ENCODE measurements at regions not wholly inside any gene's neighbourhood (a gene's known extent, or its start where the extent isn't known, plus 50 kb on each side); places are given as distances from the start of the nearest gene placed in this dataset.

DNA sequence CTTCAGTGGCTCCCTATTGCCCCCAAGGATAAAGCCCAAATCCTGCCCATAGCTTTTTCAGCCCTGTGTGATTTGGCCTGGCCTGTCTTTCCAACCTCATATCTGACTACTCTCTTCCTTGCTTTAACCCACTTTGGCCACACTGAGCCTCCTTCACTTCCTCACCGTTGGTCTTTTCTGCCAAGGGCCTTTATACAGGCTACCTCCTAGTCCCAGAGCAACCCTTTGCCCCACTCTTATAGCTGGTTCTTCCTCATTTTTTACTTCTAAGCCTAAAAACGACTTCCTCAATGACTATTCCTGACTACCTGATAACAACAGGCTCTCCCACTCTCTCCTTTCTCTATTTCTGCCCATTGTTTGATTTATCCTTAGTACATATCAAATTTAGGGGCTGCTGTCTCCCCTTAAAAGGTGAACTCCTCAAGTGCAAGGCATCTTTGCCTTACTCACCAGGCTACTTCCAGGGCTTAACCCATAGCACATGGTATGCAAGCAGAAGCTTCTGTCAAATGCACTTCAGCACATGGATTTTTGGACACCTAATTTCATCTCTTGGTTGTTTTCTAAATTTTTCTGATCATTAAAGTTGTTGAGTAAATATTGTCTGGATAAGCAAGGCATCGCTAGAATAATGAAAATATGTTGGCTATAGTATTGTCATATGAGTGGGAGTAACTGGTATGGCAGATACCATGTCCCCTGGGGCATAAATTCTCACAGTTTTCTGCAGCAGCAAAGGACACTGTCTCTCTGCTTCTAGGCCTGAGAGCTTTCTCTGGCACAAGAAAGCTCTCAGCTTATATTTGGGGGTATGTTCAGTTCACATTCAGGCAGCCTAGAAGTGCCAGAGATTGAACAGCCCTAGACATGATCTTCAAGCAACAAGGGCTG is 201.5 kb upstream of the GPR26 start:
- TF ChIP-seq ZNF274 (IDR thresholded peaks at IDR 0.05; ENCODE audit: low read length): no peak
- TF ChIP-seq ZNF274 (tag by site-specific recombination; IDR thresholded peaks at IDR 0.05; ENCODE audit: borderline replicate concordance): no peak
- TF ChIP-seq ZBTB21 (tag by site-specific recombination; IDR thresholded peaks at IDR 0.05): no peak
- TF ChIP-seq, protein P1, sequence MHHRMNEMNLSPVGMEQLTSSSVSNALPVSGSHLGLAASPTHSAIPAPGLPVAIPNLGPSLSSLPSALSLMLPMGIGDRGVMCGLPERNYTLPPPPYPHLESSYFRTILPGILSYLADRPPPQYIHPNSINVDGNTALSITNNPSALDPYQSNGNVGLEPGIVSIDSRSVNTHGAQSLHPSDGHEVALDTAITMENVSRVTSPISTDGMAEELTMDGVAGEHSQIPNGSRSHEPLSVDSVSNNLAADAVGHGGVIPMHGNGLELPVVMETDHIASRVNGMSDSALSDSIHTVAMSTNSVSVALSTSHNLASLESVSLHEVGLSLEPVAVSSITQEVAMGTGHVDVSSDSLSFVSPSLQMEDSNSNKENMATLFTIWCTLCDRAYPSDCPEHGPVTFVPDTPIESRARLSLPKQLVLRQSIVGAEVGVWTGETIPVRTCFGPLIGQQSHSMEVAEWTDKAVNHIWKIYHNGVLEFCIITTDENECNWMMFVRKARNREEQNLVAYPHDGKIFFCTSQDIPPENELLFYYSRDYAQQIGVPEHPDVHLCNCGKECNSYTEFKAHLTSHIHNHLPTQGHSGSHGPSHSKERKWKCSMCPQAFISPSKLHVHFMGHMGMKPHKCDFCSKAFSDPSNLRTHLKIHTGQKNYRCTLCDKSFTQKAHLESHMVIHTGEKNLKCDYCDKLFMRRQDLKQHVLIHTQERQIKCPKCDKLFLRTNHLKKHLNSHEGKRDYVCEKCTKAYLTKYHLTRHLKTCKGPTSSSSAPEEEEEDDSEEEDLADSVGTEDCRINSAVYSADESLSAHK (tag by site-specific recombination; IDR thresholded peaks at IDR 0.05): no peak
- TF ChIP-seq, protein P2, sequence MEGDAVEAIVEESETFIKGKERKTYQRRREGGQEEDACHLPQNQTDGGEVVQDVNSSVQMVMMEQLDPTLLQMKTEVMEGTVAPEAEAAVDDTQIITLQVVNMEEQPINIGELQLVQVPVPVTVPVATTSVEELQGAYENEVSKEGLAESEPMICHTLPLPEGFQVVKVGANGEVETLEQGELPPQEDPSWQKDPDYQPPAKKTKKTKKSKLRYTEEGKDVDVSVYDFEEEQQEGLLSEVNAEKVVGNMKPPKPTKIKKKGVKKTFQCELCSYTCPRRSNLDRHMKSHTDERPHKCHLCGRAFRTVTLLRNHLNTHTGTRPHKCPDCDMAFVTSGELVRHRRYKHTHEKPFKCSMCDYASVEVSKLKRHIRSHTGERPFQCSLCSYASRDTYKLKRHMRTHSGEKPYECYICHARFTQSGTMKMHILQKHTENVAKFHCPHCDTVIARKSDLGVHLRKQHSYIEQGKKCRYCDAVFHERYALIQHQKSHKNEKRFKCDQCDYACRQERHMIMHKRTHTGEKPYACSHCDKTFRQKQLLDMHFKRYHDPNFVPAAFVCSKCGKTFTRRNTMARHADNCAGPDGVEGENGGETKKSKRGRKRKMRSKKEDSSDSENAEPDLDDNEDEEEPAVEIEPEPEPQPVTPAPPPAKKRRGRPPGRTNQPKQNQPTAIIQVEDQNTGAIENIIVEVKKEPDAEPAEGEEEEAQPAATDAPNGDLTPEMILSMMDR (tag by site-specific recombination; IDR thresholded peaks at IDR 0.05): no peak
- TF ChIP-seq ZBTB49 (tag by site-specific recombination; IDR thresholded peaks at IDR 0.05; ENCODE audit: low read depth): no peak
- TF ChIP-seq ZNF830 (tag by site-specific recombination; IDR thresholded peaks at IDR 0.05; ENCODE audit: low read depth): no peak
- no peak for TF ChIP-seq ZSCAN23 (tag by site-specific recombination; IDR thresholded peaks at IDR 0.05)
- TF ChIP-seq YY1 (tag by site-specific recombination; IDR thresholded peaks at IDR 0.05): no peak
- TF ChIP-seq, protein P3, sequence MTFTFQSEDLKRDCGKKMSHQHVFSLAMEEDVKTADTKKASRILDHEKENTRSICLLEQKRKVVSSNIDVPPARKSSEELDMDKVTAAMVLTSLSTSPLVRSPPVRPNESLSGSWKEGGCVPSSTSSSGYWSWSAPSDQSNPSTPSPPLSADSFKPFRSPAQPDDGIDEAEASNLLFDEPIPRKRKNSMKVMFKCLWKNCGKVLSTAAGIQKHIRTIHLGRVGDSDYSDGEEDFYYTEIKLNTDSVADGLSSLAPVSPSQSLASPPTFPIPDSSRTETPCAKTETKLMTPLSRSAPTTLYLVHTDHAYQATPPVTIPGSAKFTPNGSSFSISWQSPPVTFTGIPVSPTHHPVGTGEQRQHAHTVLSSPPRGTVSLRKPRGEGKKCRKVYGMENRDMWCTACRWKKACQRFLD (tag by site-specific recombination; IDR thresholded peaks at IDR 0.05): no peak
- TF ChIP-seq KLF9 (tag by site-specific recombination; IDR thresholded peaks at IDR 0.05; ENCODE audit: low read depth): no peak
- TF ChIP-seq HOXA7 (CRISPR knock-in tag; IDR thresholded peaks at IDR 0.05; ENCODE audit: borderline replicate concordance): no peak
- no peak for TF ChIP-seq ZNF670 (tag by site-specific recombination; IDR thresholded peaks at IDR 0.05; ENCODE audit: low read depth)
- no peak for TF ChIP-seq HOXD13 (CRISPR knock-in tag; IDR thresholded peaks at IDR 0.05; ENCODE audit: borderline replicate concordance)
- TF ChIP-seq MYNN (tag by site-specific recombination; IDR thresholded peaks at IDR 0.05; ENCODE audit: borderline replicate concordance): no peak

Data from HEK293 (cell line).